ENCODE measurements at regions not wholly inside any gene's neighbourhood (a gene's known extent, or its start where the extent isn't known, plus 50 kb on each side); places are given as distances from the start of the nearest gene placed in this dataset.

DNA sequence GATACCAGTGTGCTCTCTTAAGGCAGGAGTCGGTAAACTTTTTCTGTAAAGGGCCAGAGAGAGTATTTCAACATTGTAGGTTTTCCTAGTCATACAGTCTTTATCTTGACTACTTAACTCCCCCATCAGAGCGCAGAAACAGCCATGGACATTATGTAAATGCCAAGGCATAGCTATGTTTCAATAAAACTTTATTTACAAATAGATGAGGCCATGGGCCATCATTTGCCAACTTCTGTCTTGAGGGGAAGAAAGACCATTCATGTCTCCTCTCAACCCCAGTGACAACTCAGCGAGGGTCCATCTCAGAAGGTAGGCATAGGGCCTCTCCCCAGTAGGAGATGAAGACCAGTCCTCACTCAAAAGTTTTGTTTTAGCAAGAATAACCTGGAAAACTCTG lies 301.3 kb downstream of the FBXW7 start:
- no peak for DNase-seq

DNA sequence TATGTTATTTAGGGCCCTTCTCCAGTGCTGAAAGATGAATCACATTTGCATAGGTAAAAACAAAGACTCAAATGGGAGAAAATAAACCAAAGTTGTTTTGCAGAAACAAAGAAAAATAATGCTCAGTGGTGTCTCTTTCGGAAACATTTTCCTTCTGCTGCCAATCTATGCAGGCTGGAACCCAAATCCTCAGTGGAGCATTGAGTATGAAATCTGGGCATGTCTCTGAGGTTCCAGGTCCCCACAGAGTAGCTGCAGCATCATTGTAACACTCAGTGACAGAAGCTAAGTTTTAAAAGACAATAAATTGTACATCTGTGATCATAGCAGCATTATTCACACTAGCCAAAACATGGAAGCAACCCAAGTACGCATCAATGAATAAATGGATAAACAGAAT lies 303.6 kb downstream of the FBXW7 start:
- no peak for DNase-seq

GRCh38 chr4:152229782-152230289 lies 306.1 kb downstream of the FBXW7 start:
- no peak for DNase-seq

DNA sequence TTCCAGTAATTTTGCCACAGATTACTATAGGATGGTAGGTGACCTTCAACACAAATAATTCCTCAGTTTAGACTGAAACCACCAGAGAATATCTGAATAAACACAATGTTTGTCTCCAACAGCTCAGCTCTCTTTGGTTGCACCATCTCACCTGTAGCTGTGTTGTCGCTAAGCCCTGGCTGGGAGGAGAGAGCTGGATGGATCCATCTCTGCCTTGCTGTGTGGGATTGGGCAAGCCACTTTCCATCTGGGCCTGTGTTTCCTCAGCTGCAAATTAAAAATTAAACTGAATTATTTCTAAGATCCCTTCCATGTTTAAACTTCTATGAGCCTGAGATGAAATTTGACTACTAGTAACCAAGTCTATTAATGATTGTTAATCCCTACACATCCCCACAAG lies 310.2 kb downstream of the FBXW7 start:
- no peak for DNase-seq

GRCh38 chr4:152224721-152225420 lies 311.0 kb downstream of the FBXW7 start:
- DNase-seq, result no peak

- DNase-seq, result no peak
Observed at GRCh38 chr4:152224223-152224622, 311.7 kb downstream of the FBXW7 start.

DNA sequence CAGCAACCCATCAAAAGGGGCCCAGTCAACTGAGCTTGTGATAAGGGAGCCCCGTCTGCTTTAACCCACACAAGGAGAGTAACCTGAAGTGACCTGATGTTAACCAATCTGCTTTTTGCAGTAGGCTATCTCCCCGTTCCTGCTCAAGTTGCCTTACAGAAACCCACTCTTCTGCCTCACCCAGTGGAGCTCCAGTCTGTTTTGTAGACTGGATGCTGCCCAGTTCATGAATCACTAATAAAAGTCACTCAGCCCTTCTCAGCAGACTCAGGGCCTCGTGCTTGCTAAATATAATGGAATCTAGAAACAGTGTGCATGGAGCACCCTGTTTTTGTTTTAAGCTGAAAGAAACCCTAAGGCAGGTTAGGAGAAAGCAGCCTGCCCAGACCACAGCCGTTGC lies 312.3 kb downstream of the FBXW7 start:
- DNase-seq, result no peak

DNA sequence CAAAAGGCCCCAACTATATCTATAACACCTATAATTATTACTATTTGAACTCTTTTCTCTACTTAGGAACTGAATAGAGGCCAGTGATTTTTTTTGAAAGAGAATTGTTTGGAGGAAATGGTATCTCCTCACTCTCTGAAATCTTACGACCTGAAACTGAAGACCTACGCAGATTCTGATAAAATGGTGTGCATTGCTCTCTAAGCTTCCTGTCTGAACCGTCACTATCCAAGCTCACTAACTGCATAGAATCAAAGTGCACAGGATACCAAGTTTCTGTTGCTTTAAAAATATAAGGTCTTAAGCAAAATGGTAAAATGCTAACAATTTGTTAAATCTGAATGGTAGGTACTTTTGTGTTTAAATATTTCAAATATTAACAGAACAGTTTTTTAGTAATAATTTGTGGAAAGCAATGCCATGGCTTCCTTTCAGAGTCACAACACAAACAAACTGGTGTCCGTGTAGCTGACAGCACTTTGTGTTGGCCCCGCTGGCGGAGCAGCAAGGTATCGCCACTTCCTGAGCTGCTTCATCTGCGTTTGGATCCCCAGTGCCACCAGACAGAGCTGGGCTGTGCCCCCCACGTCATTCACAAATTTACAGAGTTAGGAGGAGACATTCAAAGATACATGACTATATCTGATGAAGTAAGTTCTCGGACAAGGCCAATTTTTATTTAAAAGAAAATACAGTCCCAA lies 313.9 kb downstream of the FBXW7 start:
- DNase-seq, result no peak

DNA sequence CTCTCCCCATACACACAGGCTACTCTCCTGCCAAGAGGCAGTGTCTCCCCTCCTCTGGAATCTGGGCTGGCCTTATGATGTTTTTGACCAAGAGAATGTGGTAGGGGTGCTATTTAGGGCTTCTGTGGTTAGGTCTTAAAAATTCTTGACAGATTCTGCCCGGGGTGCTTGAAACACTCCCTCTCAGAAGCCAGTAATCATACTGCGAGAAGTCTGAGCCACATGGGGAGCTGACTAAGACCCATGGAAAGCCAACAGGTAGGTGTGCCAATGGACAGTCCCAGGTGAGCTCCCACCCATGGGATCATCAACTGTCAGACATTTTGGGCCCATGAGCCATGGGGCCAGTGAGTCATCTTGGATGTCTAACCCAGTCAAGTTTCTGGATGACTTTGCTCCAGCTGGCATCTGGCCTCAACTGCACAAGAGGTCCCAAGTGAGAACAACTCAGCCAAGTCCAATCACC lies 315.7 kb downstream of the FBXW7 start:
- DNase-seq, result no peak

DNA sequence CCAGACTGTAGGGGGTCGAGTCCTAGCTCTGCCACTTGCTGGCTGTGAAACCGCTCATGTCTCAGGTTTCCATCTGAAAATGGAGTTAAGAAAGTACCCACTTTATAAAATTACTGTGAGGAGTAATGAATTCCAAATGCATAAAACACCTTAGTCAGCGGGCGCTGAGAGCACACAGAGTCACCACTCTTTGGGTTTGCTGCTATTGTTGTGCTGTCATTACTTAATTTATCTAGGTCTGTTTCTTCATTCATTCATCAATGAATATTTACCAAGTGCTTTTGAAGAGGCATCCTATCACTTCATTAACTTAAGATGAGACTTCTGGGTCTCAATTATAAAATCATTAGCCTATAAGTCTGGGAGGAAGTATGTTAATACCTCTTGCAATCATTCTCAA lies 317.3 kb downstream of the FBXW7 start:
- no peak for DNase-seq

DNA sequence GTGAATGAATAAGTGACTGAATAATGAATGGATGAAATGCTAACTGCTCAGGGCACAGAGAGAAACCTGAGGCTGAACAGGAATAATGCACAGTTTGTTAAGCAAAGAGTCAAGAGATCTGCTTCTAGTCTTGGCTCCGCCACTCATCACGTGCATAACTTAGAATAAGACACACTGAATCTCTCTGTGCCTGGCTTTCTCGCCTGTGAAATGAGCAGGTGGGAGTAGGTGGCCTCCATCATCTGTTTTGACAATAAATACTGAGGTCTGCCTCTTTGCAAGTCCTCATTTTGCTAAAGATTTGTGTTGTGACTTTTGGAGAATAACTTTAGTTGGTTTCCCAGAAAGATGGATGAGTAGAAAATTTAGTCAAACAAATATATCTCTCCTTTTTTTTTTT lies 318.0 kb downstream of the FBXW7 start:
- no peak for DNase-seq

GRCh38 chr4:152211936-152212653 lies 323.8 kb downstream of the FBXW7 start:
- DNase-seq, result no peak

GRCh38 chr4:152209772-152210493 lies 326.0 kb downstream of the FBXW7 start:
- DNase-seq, result no peak

DNA sequence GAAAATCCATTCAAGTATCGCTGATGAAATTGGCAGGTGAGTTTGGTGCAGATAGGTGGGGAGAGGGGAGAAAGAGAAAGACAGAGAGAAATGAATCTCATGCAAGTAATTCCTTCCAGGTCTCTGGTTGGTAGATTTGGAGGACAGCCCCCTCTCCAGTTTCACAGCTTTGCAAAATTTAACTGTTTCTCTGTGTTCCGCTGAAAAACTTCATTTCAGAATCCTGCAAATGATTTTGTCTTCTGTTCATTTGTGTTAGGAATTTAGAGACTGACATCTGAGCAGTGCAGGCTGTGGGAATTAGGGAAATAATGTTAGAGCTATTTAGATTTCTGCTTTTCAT lies 328.5 kb downstream of the FBXW7 start:
- DNase-seq, result no peak

GRCh38 chr4:152206646-152207377 lies 329.1 kb downstream of the FBXW7 start:
- no peak for DNase-seq

- no peak for DNase-seq
Observed at GRCh38 chr4:152206185-152206584, 329.7 kb downstream of the FBXW7 start.

DNA sequence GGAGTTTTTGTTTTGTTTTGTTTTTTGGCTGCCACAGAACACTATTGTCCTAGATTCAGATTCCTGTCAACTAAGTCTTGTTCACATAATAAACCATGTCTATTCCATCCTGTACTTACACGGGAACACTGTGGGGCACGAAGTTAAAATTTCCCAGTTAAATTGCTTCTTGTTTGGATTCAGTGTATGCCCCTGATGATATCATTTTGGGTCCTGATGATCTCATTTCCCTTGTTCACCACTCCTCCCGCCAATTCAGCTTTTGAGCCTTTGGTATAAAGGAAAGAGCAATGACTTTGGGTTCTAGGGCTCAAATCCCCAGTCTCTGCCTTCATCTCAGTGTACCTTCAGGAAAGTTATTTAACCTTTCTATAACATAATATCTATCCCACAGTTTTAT lies 333.5 kb downstream of the FBXW7 start:
- no peak for DNase-seq

DNA sequence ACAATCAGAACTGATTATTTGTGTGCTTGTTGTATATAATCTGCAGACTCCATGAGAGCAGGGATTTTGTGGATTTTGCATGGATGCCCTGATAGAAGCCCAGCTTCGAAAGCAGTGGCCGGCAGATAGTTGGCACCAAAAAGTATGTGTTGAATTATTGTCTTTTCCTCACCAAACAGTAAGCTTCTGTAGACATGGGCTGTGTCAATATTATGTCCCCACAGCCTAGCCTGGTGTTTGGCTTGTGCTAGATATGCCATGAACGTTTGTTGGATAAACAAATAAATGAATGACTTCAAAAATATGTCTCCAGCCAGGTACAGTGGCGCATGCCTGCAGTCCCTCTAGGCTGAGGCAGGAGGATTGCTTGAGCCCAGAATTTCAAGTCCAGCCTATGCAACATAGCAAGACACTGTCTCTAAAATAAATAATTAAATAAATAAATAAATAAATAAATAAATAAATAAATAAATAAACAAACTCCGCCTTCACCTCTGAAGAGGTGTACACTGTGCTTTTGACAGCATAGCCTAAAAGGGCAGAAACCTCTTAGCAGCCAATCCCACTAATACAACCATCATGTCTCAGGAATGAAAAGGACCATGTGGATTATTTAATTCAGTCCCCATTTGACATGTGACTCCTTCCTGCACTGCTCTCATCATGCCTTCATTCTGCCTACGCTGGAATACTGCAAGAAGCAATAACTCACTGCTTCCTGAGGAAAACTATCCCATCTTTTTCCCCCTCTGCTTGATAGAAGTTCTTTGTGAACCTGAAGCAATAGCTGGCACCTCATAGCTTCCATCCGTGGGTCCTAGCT lies 335.2 kb downstream of the FBXW7 start:
- DNase-seq, result no peak

- no peak for DNase-seq
Observed at GRCh38 chr4:152197211-152197610, 338.7 kb downstream of the FBXW7 start.

- no peak for DNase-seq
Observed at GRCh38 chr4:152195888-152196287, 340.0 kb downstream of the FBXW7 start.

GRCh38 chr4:152193059-152193458 lies 342.8 kb downstream of the FBXW7 start:
- no peak for DNase-seq

DNA sequence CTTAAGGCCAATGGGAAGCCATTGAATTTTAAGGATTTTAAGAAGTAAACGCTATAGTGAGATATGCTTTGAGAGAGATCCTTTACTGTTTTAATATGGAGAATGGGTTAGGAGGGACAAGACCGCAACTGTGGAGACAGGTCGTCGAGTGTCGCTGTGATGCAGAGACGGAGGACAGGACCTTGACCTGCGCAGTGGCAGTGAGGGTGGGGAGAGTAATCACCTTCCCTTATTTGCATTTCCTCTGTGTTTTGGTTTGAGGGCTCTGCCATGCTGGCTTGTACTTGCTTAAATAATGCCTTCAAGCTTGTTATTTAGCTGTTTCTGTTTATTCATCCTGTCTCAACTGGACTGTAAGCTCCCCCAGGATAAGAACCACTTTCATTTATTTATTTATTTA lies 345.0 kb downstream of the FBXW7 start:
- no peak for DNase-seq
